Transverse colon (tissue), 4 donors: ENCODE measurements at regions not wholly inside any gene's neighbourhood (a gene's known extent, or its start where the extent isn't known, plus 50 kb on each side); places are given as distances from the start of the nearest gene placed in this dataset.

Experiments
- DNase-seq: peaks from one replicate; pipeline ENCODE4 v3.0.0-alpha.2; 2019
- H3K27ac ChIP-seq, 4 donors: fragments of 200-600 bp; sonication (generic); 2 replicates each; pipeline ENCODE4 v1.5.1; 2016 to 2018; ENCODE audit warnings: inconsistent platforms in 4 of 4
- H3K27me3 ChIP-seq: fragments of 200-600 bp; sonication (generic); 2 replicates; pipeline ENCODE4 v1.5.1; 2017; ENCODE audit warnings: inconsistent platforms
- H3K36me3 ChIP-seq, 4 donors: fragments of 200-600 bp; sonication (generic); 2 replicates each; pipeline ENCODE4 v1.5.1; 2017 to 2019; ENCODE audit warnings: inconsistent platforms in 4 of 4
- H3K4me1 ChIP-seq, 4 donors: fragments of 200-600 bp; sonication (generic); 2 replicates each; pipeline ENCODE4 v1.5.1; 2017 to 2020; ENCODE audit warnings: inconsistent platforms in 4 of 4
- H3K4me3 ChIP-seq, 4 donors: fragments of 200-600 bp; sonication (generic); 1 replicate in 1 of 4; 2 replicates in 3 of 4; pipeline versions ENCODE4 v1.5.1 to v1.6.1; 2017 to 2019; ENCODE audit warnings: inconsistent platforms in 4 of 4
- H3K9me3 ChIP-seq, 2 donors: fragments of 200-600 bp; sonication (generic); 2 replicates each; pipeline ENCODE4 v1.5.1; 2017 to 2019; ENCODE audit warnings: inconsistent platforms in 2 of 2
- CTCF ChIP-seq, 5 experiments: fragments of 200-600 bp in 3 of 5; fragments of 450-650 bp in 2 of 5; sonication (generic) in 3 of 5; IDR thresholded peaks; 1 replicate in 2 of 5; 2 replicates in 3 of 5; pipeline ENCODE4 v1.5.1; 2016 to 2017; ENCODE audit warnings: antibody characterized with exemption in 5 of 5, inconsistent platforms in 3 of 5, mild to moderate bottlenecking in 2 of 5, moderate library complexity in 1 of 5
- EP300 ChIP-seq: sonication (generic); formaldehyde crosslinking; IDR thresholded peaks from one replicate; pipeline ENCODE4 v1.6.1; 2017; ENCODE audit warnings: antibody characterized with exemption, low read depth
- POLR2A ChIP-seq: fragments of 450-650 bp; IDR thresholded peaks from one replicate; pipeline ENCODE4 v1.6.1; 2016; ENCODE audit warnings: antibody characterized with exemption, mild to moderate bottlenecking, moderate library complexity
- POLR2AphosphoS5 ChIP-seq, 3 donors: sonication (generic); formaldehyde crosslinking; IDR thresholded peaks; one replicate each; pipeline ENCODE4 v1.6.1; 2016; ENCODE audit warnings: antibody characterized with exemption in 3 of 3
- WGBS, 2 donors: methylation state at CpG; one replicate each; pipeline ENCODE4 v1.1.5; 2018; ENCODE audit warnings: low coverage in 1 of 2; 5-methylcytosine and 5-hydroxymethylcytosine counted together
- in situ Hi-C, 4 donors: fragments of 200-750 bp; cut with MboI; loops; one replicate each; pipeline versions ENCODE4 v1.15.0 to v1.15.1; 2017; ENCODE audit warnings: low sequenced_read_pairs in 3 of 4, low pct_ligation_motif_present in 1 of 4, low pct_unique_long_range_greater_than_20kb in 1 of 4
- intact Hi-C: fragments of 100-400 bp; cut with DNase I; formaldehyde crosslinking; loops from one replicate; pipeline ENCODE4 v1.15.1; 2023; ENCODE audit warnings: low total_unique reads

- Histone ChIP-seq H3K36me3 (no peaks in the 10 kb centered on the region), H3K27me3 (no peaks in the 10 kb centered on the region), H3K4me1 (no peaks in the 10 kb centered on the region), H3K4me3 (no peak overlapping the region), H3K27ac (no peak overlapping the region), H3K9me3 (no peaks in the 10 kb centered on the region)
- intact Hi-C loops = no loop called here
- in situ Hi-C loops = no loop called here
- no peak for TF ChIP-seq POLR2A
- TF ChIP-seq EP300 = no peak
- TF ChIP-seq POLR2AphosphoS5 (IDR thresholded peaks at IDR 0.05) = no peak
- no peak for TF ChIP-seq CTCF (IDR thresholded peaks at IDR 0.05)
- no peak for DNase-seq
- 66 to 76% methylated on average over 8 of the region's 8 CpGs for WGBS, 2 donors
These were observed 79.0 kb downstream of the HSPA13 start for GRCh38 chr21:14303731-14304488.

GRCh38 chr21:14300074-14300473, 82.9 kb downstream of the HSPA13 start:
- Histone ChIP-seq H3K4me3 (no peak overlapping the region), H3K4me1 (no peaks in the 10 kb centered on the region), H3K36me3 (no peaks in the 10 kb centered on the region), H3K27me3 (no peaks in the 10 kb centered on the region), H3K27ac (no peak overlapping the region), H3K9me3 (no peaks in the 10 kb centered on the region)
- no peak for DNase-seq
- WGBS, 2 donors = 92 to 100% methylated on average over 1 of the region's 1 CpG
- intact Hi-C loops = no loop called here
- in situ Hi-C loops = no loop called here
- TF ChIP-seq EP300 = no peak

GRCh38 chr21:14290576-14290975, 74.6 kb downstream of the RBM11 start:
- no peak for DNase-seq
- H3K36me3 ChIP-seq = no peaks in the 10 kb centered on the region
- TF ChIP-seq EP300 (no peak), CTCF (IDR thresholded peaks at IDR 0.05) (no peak), POLR2AphosphoS5 (IDR thresholded peaks at IDR 0.05) (no peak), POLR2A (no peak)
- intact Hi-C loops (no loop called here), in situ Hi-C loops (no loop called here)
- H3K9me3 ChIP-seq = no peaks in the 10 kb centered on the region
- no peaks in the 10 kb centered on the region for H3K4me1 ChIP-seq
- no peak overlapping the region for H3K4me3 ChIP-seq
- H3K27me3 ChIP-seq = no peaks in the 10 kb centered on the region
- no peak overlapping the region for H3K27ac ChIP-seq
- WGBS, 2 donors = 77 to 90% methylated on average over 4 of the region's 4 CpGs

- Histone ChIP-seq H3K9me3 (no peaks in the 10 kb centered on the region), H3K27ac (no peak overlapping the region), H3K4me3 (no peak overlapping the region), H3K36me3 (no peaks in the 10 kb centered on the region), H3K4me1 (no peaks in the 10 kb centered on the region), H3K27me3 (no peaks in the 10 kb centered on the region)
- 73 to 83% methylated on average over 2 to 3 of the region's 3 CpGs for WGBS, 2 donors
- intact Hi-C loops = no loop called here
- no peak for DNase-seq
- TF ChIP-seq EP300 (no peak), POLR2A (no peak), POLR2AphosphoS5 (IDR thresholded peaks at IDR 0.05) (no peak), CTCF (IDR thresholded peaks at IDR 0.05) (no peak)
- in situ Hi-C loops = no loop called here
These were observed 73.0 kb downstream of the RBM11 start for GRCh38 chr21:14288922-14289321.
